D721Med (cell line): ENCODE measurements at regions not wholly inside any gene's neighbourhood (a gene's known extent, or its start where the extent isn't known, plus 50 kb on each side); places are given as distances from the start of the nearest gene placed in this dataset.

Experiments used
- DNase-seq: peaks from one replicate; pipeline ENCODE4 v3.0.0; 2011; ENCODE audit warnings: low spot score; ENCODE audit not compliant: insufficient read length
- FAIRE-seq: peaks from 2 replicates; lab custom pipeline; 2011; peaks lifted over from hg19 to GRCh38; lab: Jason Lieb, UNC
- CTCF ChIP-seq: IDR thresholded peaks from 2 replicates; pipeline ENCODE4 v1.5.1; 2012; ENCODE audit warnings: mild to moderate bottlenecking, control low read depth; ENCODE audit not compliant: insufficient read depth; ENCODE audit errors: missing control alignments

GRCh38 chr6:120077489-120077888 is 727.9 kb upstream of the MAN1A1 start:
- peak; percentile 30 for TF ChIP-seq CTCF
- FAIRE-seq (no peak), DNase-seq (no peak)

GRCh38 chr6:120058410-120058809 is 708.8 kb upstream of the MAN1A1 start:
- no peak for DNase-seq
- TF ChIP-seq CTCF, result no peak
- FAIRE-seq, result no peak

GRCh38 chr6:120056085-120056484 is 706.5 kb upstream of the MAN1A1 start:
- TF ChIP-seq CTCF, result peak; percentile 14
- FAIRE-seq (no peak), DNase-seq (no peak)

- no peak for TF ChIP-seq CTCF
- DNase-seq (no peak), FAIRE-seq (no peak)
Measured at GRCh38 chr6:120055071-120055470, 705.5 kb upstream of the MAN1A1 start.

- TF ChIP-seq CTCF, result no peak
- FAIRE-seq, result no peak
- DNase-seq, result no peak
Measured at GRCh38 chr6:120039664-120040063, 690.1 kb upstream of the MAN1A1 start.

GRCh38 chr6:120031837-120032236 is 682.3 kb upstream of the MAN1A1 start:
- DNase-seq (no peak), FAIRE-seq (no peak)
- no peak for TF ChIP-seq CTCF

- no peak for DNase-seq
Measured at GRCh38 chr6:120026791-120027190, 677.2 kb upstream of the MAN1A1 start.

More at GRCh38 chr6:120026791-120027190, 677.2 kb upstream of the MAN1A1 start:
- FAIRE-seq, result no peak
- TF ChIP-seq CTCF, result no peak
